ENCODE measurements at regions not wholly inside any gene's neighbourhood (a gene's known extent, or its start where the extent isn't known, plus 50 kb on each side); places are given as distances from the start of the nearest gene placed in this dataset.

DNA sequence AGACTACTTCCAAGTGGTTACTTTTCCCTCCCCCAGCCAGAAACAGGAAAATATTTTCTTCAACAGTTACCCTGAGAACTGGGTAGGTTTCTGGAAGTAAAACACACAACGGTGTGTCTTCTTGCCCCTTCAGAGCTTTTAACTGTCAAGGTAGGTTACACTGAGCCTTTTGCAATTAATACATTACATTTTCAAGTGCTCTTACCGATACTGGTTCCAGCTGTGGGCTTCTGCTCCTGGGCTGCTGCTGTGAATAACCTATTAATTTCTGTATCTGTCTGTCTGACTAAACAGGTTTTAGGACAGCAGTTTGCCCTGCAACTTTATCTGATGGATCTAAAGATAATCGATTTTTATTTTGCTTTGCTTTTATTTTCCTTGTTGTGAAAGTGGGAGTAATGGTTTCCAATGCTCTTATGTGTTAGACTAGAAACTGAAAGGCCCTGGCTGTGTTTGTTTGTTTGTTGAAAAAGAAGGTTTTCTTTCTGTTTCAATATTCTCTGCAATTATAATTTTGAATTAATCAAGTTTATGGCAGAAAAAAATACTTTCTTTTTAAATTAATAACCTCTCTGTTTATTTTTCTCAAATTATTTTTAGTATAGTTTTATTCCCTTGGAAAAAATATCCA is 196.7 kb upstream of the SLITRK6 start:
- TF ChIP-seq, protein P1, sequence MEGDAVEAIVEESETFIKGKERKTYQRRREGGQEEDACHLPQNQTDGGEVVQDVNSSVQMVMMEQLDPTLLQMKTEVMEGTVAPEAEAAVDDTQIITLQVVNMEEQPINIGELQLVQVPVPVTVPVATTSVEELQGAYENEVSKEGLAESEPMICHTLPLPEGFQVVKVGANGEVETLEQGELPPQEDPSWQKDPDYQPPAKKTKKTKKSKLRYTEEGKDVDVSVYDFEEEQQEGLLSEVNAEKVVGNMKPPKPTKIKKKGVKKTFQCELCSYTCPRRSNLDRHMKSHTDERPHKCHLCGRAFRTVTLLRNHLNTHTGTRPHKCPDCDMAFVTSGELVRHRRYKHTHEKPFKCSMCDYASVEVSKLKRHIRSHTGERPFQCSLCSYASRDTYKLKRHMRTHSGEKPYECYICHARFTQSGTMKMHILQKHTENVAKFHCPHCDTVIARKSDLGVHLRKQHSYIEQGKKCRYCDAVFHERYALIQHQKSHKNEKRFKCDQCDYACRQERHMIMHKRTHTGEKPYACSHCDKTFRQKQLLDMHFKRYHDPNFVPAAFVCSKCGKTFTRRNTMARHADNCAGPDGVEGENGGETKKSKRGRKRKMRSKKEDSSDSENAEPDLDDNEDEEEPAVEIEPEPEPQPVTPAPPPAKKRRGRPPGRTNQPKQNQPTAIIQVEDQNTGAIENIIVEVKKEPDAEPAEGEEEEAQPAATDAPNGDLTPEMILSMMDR (IDR thresholded peaks at IDR 0.05; ENCODE audit: low read depth, low read length, poor library complexity, severe bottlenecking) = no peak
- no peak for TF ChIP-seq EZH2phosphoT487 (IDR thresholded peaks at IDR 0.05; ENCODE audit: borderline replicate concordance, low read length)

Measured in DOHH2 (cell line).